ENCODE measurements at regions not wholly inside any gene's neighbourhood (a gene's known extent, or its start where the extent isn't known, plus 50 kb on each side); places are given as distances from the start of the nearest gene placed in this dataset.

GRCh38 chr6:169923468-169924464 is 172.3 kb downstream of the ERMARD start:
- Histone ChIP-seq H3K4me2 (no peak overlapping the region), H3K4me1 (ENCODE audit: insufficient read depth) (no peaks in the 10 kb centered on the region), H3K9me2 (ENCODE audit: insufficient read depth) (peaks cover 1% of the 10 kb centered on the region; the same call in 1 of the 2 replicates), H2AFZ (no peak overlapping the region), H3K27ac (ENCODE audit: low read depth) (no peak overlapping the region), H3F3A (replicated peaks; ENCODE audit: low read depth) (no peaks in the 10 kb centered on the region), H3K27me3 (ENCODE audit: insufficient read depth) (no peaks in the 10 kb centered on the region), H3K36me3 (ENCODE audit: insufficient read depth) (no peaks in the 10 kb centered on the region), H4K20me1 (replicated peaks; ENCODE audit: insufficient read depth) (no peaks in the 10 kb centered on the region), H3K4me3 (no peak overlapping the region), H3K79me2 (replicated peaks; ENCODE audit: insufficient read depth) (no peaks in the 10 kb centered on the region)
- DNase-seq (ENCODE audit: low spot score): no peak
- no peak overlapping the region for H3K27ac Mint-ChIP-seq
- TF ChIP-seq ZNF331 (CRISPR knock-in tag; IDR thresholded peaks at IDR 0.05; ENCODE audit: low read depth) (no peak), ETS1 (IDR thresholded peaks at IDR 0.05) (no peak), EZH2 (IDR thresholded peaks at IDR 0.05; ENCODE audit: low read depth, unreplicated experiment) (no peak), EZH2phosphoT487 (IDR thresholded peaks at IDR 0.05; ENCODE audit: unreplicated experiment) (no peak), NANOG (IDR thresholded peaks at IDR 0.05; ENCODE audit: borderline replicate concordance) (no peak), JUNB (IDR thresholded peaks at IDR 0.05; ENCODE audit: unreplicated experiment) (no peak), POLR2AphosphoS5 (IDR thresholded peaks at IDR 0.05; ENCODE audit: low read depth) (no peak), ZNF462 (CRISPR knock-in tag; IDR thresholded peaks at IDR 0.05) (no peak), CREB1 (CRISPR knock-in tag; IDR thresholded peaks at IDR 0.05; ENCODE audit: low read depth) (no peak), ZNF114 (CRISPR knock-in tag; IDR thresholded peaks at IDR 0.05) (no peak), CTCF (conservative IDR thresholded peaks at IDR 0.05; ENCODE audit: low read depth in 2 of 2) (no peak), REST (IDR thresholded peaks at IDR 0.05; ENCODE audit: unreplicated experiment) (no peak), STAT1 (IDR thresholded peaks at IDR 0.05; ENCODE audit: unreplicated experiment) (no peak)
- no peaks in the 10 kb centered on the region; the same call in 1 of the 3 replicates for H3K9me3 Mint-ChIP-seq
- H3K27me3 Mint-ChIP-seq (ENCODE audit: insufficient read depth, low read depth, poor library complexity): peaks cover 2% of the 10 kb centered on the region
- no peaks in the 10 kb centered on the region for H3K4me1 Mint-ChIP-seq
- H3K36me3 Mint-ChIP-seq (ENCODE audit: low read depth): no peaks in the 10 kb centered on the region; the same call in 2 of the 3 replicates
- no peak for ATAC-seq
- no peak overlapping the region for H3K4me3 Mint-ChIP-seq

All from GM23338 (cell line).